ENCODE measurements at regions not wholly inside any gene's neighbourhood (a gene's known extent, or its start where the extent isn't known, plus 50 kb on each side); places are given as distances from the start of the nearest gene placed in this dataset.
A peak's percentile ranks its signal among the peaks of the same experiment; 100 is the strongest.

DNA sequence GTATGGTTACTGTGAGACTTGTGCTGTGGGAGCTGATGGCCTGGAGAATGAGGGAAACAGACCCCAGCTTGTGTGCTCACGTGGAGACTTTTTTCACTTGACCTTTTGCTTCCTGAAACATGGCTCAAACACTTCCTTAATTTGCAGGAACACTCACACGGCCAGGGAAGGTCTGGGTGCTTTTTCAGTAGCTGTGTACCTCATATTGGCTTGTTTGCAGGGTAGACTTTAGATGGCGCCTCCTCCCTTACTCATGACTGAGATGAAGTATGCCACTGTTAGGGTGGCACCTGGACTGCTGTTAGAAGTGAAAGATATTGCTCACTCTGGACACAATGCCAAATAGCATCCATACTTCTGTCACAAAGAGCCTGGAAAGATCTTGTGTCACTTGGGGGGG lies 75.7 kb upstream of the WDR1 start:
- no peaks in the 10 kb centered on the region for H3K23me2 ChIP-seq (ENCODE audit: insufficient read length, low read depth, low read length, poor library complexity, severe bottlenecking)
- TF ChIP-seq, protein P1, sequence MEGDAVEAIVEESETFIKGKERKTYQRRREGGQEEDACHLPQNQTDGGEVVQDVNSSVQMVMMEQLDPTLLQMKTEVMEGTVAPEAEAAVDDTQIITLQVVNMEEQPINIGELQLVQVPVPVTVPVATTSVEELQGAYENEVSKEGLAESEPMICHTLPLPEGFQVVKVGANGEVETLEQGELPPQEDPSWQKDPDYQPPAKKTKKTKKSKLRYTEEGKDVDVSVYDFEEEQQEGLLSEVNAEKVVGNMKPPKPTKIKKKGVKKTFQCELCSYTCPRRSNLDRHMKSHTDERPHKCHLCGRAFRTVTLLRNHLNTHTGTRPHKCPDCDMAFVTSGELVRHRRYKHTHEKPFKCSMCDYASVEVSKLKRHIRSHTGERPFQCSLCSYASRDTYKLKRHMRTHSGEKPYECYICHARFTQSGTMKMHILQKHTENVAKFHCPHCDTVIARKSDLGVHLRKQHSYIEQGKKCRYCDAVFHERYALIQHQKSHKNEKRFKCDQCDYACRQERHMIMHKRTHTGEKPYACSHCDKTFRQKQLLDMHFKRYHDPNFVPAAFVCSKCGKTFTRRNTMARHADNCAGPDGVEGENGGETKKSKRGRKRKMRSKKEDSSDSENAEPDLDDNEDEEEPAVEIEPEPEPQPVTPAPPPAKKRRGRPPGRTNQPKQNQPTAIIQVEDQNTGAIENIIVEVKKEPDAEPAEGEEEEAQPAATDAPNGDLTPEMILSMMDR (conservative IDR thresholded peaks at IDR 0.05): peak; percentile 29; the same call in 2 of the 3 replicates

More for the DNA sequence above, 75.7 kb upstream of the WDR1 start:
- no peaks in the 10 kb centered on the region for H3K4me1 ChIP-seq (ENCODE audit: insufficient read depth, low read length)
- H3K14ac ChIP-seq (ENCODE audit: insufficient read depth, low read length): no peak overlapping the region
- no peak overlapping the region for H2BK120ac ChIP-seq (ENCODE audit: low read depth, low read length, poor library complexity, severe bottlenecking)
- H2BK15ac ChIP-seq (ENCODE audit: low read depth, low read length): no peak overlapping the region
- no peaks in the 10 kb centered on the region for H3K79me2 ChIP-seq (ENCODE audit: insufficient read depth, low read length)
- no peak overlapping the region for H3K4me2 ChIP-seq (ENCODE audit: insufficient read depth, insufficient read length, low read length)
- no peak overlapping the region for H2BK5ac ChIP-seq (ENCODE audit: insufficient read length, low read length)
- no peak overlapping the region for H4K91ac ChIP-seq (ENCODE audit: insufficient read length, low read depth, low read length)
- H2BK12ac ChIP-seq (ENCODE audit: insufficient read length, low read depth, low read length): no peak overlapping the region
- Mint-ChIP-seq H3K4me1 (no peaks in the 10 kb centered on the region), H3K4me3 (no peak overlapping the region), H3K27me3 (ENCODE audit: low read depth) (peaks cover 34% of the 10 kb centered on the region), H3K9me3 (peaks cover 0 to 2% of the 10 kb centered on the region in 2 experiments; a peak in 1 of 5 replicates), H3K36me3 (ENCODE audit: insufficient read depth in 1 of 3, low read depth in 3 of 3) (no peaks in the 10 kb centered on the region; a peak in 1 of 7 replicates), H3K27ac (no peak overlapping the region)
- no peak overlapping the region for H3T11ph ChIP-seq (ENCODE audit: low read length)
- no peaks in the 10 kb centered on the region for H3K27me3 ChIP-seq (ENCODE audit: insufficient read depth, low read length)
- no peaks in the 10 kb centered on the region for H3K79me1 ChIP-seq (ENCODE audit: insufficient read depth, low read depth, low read length, poor library complexity, severe bottlenecking)
- no peak overlapping the region for H3K9ac ChIP-seq (ENCODE audit: extremely low read depth, insufficient read length, low read length)
- no peaks in the 10 kb centered on the region for H4K20me1 ChIP-seq (ENCODE audit: control insufficient read depth, insufficient read depth, insufficient read length)
- no peak overlapping the region for H2BK20ac ChIP-seq (ENCODE audit: low read depth, low read length, poor library complexity, severe bottlenecking)
- no peak overlapping the region for H3K23ac ChIP-seq (ENCODE audit: insufficient read length, low read depth, low read length)
- no peak overlapping the region for H4K5ac ChIP-seq (ENCODE audit: insufficient read length, low read depth, low read length)
- H3K27ac ChIP-seq (ENCODE audit: insufficient read length, low read depth, low read length): no peak overlapping the region
- no peak for DNase-seq
- no peak overlapping the region for H3K4ac ChIP-seq (ENCODE audit: low read depth, low read length)
- H4K8ac ChIP-seq (replicated peaks; ENCODE audit: insufficient read length, low read depth, low read length): no peak overlapping the region
- H2AFZ ChIP-seq (ENCODE audit: low read length): no peak overlapping the region
- H3K9me3 ChIP-seq (ENCODE audit: control insufficient read depth, low read depth, low read length): no peaks in the 10 kb centered on the region
- no peak overlapping the region for H2AK5ac ChIP-seq (ENCODE audit: insufficient read length, low read length)
- H3K56ac ChIP-seq (ENCODE audit: insufficient read length, low read depth, low read length): no peak overlapping the region
- WGBS (ENCODE audit: extremely low coverage, insufficient read length, low lambda C conversion rate): no CpG with 5 or more reads among the region's 3 CpGs
- H3K18ac ChIP-seq (ENCODE audit: insufficient read length, low read depth, low read length): no peak overlapping the region
